Activated effector memory CD4-positive, alpha-beta T cell treated with Interleukin-2 at 50 U/mL for 16 hours (primary cell): ENCODE measurements at regions not wholly inside any gene's neighbourhood (a gene's known extent, or its start where the extent isn't known, plus 50 kb on each side); places are given as distances from the start of the nearest gene placed in this dataset.
"Not testable (repeated sequence)": the region's sequence is repeated elsewhere in the genome, so short reads cannot be mapped to it uniquely, and the experiment has no call there.

ENCODE experiments used
- DNase-seq: peaks from one replicate; pipeline ENCODE4 v3.0.0-alpha.2; 2020

DNA sequence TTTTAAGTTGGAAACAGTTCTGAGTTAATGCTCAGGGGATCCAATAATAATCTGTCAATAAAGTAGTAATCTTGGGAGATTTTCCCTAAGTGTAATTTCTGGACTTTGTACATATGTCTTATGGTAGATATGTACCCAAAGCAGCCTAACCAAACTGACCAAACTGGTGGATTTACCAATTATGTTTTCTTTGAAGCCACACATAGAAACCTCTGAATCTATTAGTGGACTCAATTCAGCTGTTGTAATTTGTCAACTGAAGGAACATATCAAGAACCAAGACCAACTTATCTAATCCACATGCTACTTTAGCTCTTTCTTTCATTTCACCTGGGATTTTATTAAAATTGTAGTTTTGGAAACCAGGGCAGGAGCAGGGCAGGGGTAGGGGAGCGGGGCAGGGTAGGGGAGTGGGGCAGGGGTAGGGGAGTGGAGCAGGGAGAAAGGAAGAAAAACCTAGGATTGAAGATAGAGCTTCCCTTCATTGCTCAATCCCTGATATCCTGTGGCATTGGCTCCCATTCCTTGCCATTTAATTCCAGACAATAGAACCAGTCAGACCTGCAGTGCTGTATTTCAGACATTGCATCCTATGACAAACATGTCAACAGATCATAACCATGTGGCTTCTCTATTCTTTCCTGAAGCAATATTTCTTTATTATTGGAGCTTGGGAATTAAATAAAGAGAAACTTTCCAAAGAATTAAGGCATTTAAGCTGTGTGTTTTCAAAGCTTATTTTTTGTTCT is 101.8 kb downstream of the NFKBIZ start:
- no peak for DNase-seq

DNA sequence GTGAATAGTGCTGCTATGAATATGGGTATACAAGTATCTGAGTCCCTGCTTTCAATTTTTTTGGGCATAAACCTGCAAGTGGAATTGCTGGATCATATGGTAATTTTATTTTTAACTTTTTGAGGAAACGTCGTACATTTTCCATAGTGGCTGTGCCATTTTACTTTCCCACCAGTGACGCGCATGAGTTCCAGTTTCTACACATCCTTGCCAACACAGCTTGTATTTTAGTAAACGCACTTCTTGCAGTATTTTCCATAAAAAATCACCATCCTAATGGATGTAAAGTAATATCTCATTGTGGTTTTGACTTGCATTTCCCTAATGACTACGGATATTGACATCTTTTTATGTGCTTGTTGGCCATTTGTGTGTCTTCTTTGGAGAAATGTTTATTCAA is 105.0 kb downstream of the NFKBIZ start:
- no peak for DNase-seq

DNA sequence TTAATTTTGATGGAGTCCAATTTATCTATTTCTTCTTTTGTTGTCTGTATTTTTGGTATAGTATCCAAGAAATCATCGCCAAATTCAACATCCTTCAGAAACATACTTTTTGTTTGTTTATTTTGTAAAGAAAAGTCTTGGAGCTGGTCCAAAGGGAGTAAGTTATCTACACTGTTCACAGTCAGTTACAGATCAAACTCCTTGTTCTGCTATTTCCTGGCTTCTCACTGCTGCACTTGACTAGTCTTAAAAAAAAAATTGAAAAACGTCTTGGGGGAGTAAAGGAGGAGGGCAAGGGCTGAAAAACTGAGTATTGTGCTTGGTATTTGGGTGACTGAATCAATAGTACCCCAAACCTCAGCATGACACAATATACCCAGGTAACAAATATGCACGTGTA is 105.6 kb downstream of the NFKBIZ start:
- DNase-seq, result no peak

DNA sequence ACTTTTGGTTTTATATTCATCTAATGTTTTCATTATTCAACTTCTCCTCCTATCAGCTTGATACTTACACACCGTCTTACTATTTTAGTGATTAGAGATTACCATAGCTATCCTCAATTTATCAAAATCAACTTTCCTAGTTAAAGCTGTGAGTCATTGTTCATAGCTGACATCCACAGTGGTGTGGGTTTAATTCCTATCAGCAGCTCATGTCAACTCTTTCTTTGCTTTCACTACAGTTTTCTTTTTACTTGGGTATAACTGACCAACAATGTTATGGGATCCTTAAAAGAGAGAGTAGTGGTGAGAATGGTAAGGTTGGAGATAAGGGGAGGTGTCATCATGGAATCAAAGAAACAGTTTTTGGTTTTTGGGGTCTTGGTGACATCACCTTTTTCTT is 112.7 kb downstream of the NFKBIZ start:
- no peak for DNase-seq

DNA sequence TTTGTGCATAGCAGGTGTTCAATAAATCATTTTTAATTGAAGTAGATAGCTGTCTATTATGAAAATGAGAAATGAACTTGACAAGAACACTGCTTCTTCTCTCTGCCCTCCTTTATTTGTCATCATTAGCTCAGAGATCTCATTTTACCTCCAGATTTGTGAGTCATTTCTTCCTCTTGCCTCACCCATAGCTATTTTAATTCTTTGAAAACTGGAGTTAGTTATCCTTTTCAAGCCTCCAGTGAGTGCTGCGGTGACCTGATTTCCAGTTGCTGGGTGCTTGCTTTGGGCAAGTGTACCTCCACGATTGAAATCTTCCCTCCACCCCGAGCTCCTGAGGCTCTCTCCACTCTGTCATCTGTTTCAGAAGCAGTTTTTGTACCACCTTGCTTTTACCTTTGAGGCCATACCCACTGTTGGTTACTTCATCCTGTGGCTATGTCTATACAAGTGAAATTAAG is 114.6 kb downstream of the NFKBIZ start:
- DNase-seq, result no peak

DNA sequence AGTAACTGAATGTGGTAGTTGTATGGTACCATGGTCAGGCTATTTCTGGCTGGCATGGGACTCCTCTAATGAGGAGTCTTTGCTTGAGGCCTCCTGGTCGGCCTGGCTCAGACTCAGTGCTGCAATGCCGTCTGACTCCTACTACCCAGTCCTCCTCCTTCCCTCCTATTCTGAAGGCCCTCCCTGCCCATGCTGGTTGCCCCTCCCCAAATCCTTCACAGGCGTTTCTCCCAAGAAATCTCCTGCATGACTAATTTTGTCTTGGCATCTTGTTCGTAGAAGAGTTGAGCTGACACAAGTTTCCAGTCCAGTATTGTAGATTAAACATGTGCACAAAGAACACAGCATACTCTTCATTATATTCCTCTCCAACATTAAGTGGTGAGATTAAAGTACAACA is 115.5 kb downstream of the NFKBIZ start:
- DNase-seq, result no peak

DNA sequence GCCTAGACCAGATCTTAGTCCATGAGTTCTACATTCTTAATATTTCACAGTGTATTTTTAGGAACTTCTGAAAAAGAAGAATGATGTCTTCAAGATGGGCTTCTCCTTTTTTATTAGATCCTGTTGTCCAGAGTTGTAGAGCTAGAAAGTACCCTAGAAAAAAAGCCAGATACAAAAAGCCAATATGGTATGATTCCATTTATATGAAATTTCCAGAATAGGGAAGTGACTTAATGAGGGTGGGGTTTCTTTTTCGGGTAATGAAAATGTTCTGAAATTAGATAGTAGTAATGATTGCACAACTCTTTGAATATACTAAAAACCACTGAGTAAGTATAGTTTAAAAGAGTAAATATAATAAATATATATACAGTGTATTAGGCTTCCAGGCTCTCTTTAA is 116.9 kb downstream of the NFKBIZ start:
- DNase-seq, result no peak

DNA sequence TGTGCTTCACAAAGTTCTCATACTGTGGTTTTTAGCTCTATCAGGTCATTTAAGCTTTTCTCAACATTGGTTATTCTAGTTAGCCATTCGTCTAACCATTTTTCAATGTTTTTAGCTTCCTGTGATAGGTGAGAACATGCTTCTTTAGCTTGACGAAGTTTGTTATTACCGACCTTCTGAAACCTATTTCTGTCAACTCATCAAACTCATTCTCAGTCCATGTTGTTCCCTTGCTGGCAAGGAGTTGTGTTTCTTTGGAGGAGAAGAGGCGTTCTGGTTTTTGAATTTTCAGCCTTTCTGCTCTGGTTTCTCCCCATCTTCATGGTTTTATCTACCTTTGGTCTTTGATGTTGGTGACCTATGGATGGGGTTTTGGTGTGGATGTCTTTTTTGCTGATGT is 120.9 kb downstream of the NFKBIZ start:
- no peak for DNase-seq

DNA sequence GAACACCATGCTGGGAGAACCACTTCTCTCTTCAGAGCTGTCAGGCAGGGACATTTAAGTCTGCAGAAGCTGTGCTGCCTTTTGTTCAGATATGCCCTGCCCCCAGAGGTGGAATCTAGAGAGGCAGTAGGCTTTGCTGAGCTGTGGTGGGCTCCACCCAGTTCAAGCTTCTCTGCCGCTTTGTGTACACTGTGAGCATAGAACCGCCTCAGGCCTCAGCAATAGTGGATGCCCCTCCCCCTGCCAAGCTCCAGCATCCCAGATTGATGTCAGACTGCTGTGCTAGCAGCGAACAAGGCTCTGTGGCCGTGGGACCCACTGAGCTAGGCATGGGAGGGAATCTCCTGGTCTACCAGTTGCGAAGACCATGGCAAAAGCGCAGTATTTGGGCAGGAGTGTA is 121.6 kb downstream of the NFKBIZ start:
- DNase-seq, result no peak

DNA sequence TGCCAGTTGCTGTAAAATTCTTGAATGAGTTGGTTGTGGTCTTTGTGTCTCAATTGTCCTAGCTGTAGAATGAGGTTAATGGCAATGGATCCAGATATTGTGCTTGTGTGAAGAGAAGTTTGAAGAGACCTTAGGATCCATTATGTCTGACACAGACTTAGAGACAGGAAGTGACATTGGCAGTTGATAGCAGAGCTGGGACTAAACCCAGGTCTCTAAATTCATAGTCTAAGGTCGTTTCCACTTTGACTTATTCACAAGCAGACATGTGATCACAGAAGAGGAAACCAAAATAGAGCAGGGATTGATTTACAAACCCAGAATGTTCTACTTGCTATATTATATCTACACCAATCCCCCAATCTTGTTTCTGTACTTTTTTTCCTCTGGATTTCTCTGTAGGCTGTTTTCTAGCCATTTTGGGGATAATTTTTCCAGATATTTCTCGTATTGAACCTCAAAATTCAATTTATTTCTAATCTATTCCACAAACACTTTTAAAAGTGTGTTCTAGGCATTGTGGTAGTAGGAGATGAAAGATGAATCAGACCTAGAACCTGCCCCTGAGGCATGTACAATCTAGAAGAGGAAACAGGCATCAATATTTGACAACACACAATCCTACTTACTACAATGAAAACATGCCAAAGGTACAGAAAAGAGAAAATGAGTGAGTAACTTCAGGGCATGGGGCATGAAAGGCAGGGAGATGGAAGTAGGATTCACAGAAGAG is 123.3 kb downstream of the NFKBIZ start:
- DNase-seq, result no peak

DNA sequence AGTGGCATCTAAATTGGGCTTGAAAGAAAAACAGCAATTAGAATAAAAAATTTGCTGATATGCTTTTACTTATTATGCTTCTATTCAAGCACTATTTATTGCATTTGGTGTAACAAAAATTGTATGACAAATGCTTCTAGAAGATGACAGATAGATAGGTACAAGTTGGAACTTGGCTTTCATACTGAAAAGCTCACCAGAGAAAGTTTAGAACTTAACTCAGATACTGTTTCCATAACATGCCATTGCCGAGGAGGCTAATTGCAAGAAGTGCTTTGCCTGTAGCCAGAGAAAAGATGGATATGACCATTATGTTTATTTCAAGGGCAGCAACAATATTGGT is 123.8 kb downstream of the NFKBIZ start:
- DNase-seq, result no peak

DNA sequence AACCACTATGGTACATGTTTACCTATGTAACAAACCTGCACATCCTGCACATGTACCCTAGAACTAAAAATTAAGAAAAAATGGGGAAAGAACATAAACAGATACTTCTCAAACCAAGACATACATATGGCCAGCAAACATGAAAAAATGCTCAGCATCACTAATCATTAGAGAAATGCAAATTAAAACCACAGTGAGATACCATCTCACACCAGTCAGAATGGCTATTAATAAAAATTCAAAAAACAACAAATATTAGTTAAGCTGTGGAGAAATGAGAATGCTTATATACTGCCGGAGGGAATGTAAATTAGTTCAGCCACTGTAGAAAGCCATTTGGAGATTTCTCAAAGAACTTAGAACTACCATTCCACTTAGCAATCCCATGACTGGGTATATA is 126.1 kb downstream of the NFKBIZ start:
- DNase-seq, result not testable (repeated sequence)

DNA sequence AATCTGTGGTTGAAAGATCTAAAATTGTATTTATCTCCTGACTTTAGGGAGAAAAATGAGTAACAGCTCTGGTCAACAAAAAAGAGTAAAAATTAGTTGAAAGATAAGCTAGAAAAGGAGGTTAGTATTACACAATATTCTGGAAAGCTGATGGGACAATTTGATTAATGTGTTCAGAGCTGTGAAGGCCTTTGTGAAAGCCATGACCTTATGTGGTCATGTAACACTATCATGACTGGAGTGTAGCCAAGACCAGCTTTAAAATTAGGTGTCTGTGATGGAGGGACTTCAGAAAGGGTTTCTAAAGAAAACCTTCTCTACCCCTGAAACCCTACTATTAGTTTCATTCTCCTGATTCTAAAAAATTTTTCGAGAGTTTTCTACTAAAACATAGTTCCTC is 127.2 kb downstream of the NFKBIZ start:
- no peak for DNase-seq

DNA sequence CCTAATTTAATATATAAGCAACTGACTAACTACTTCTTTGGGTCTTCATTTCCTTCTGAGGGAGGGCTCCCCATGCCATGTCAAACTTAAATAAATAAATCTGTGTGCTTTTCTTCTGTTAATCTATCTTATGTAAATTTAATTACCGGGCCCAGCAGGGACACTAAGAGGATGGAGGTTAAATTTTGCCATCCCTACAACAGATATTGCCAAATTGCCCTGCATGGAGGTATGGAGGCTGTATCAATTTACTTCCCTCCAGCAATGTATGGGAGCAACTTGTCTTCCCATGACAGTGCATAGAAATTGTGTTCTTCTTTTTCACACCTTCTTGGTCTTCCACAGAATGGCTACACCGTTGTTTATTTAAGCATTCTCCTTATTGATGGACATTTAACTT is 129.0 kb downstream of the NFKBIZ start:
- no peak for DNase-seq

DNA sequence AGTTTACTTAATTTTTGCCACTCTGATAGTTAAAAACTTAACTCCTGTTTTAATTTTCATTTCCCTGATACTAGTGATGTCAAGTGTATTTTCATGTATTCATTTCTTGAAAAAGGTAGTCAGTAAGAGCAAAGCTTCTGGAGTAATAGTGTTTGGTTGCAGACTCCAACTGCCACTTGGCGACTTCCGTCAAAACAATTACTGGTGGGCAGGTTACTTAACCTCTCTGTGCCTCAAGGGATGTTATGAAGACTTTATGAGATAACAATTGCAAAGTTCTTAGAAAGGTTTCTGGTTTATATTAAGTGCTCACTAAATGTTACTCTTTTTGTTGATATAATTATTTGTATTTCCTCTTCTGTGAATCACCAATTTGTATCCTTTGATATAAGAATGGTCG is 129.7 kb downstream of the NFKBIZ start:
- DNase-seq, result no peak

DNA sequence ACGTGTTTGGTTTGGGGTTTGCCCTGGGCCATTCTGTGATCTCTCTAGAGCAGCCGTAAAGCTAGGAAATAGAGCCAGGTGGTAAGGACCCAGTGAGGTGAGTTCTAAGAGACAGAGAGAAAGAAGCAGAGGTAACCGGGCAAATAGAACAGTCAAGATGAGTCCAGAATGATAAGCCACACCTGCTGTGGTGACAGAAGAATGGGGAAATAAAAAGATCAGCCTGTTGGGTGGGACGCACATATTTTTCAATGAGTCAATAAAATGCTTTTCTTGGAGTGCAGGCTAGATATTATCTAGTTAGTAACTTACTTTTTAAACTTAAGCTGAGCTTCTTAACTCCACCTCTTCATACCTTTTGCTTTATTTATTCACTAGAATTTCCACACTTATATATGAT is 135.0 kb downstream of the NFKBIZ start:
- DNase-seq, result no peak

DNA sequence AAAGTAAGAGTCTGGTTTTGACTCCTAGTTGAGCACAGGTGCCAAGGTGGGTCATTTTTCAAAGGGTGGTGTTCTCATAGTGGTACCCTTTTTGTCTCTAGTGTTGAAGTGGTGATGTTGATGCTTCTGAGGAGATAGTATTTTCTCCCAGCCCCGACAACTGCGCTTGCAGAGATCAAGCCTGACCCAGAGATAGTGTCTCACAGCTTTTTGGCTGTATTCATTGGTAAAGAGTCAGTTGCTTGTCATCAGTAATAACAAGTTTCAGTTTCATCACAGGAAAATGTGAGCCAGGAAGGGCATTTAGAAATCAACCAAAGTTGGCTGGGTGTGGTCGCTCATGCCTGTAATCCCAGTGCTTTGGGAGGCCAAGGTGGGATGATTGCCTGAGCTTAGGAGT is 139.3 kb downstream of the NFKBIZ start:
- no peak for DNase-seq

DNA sequence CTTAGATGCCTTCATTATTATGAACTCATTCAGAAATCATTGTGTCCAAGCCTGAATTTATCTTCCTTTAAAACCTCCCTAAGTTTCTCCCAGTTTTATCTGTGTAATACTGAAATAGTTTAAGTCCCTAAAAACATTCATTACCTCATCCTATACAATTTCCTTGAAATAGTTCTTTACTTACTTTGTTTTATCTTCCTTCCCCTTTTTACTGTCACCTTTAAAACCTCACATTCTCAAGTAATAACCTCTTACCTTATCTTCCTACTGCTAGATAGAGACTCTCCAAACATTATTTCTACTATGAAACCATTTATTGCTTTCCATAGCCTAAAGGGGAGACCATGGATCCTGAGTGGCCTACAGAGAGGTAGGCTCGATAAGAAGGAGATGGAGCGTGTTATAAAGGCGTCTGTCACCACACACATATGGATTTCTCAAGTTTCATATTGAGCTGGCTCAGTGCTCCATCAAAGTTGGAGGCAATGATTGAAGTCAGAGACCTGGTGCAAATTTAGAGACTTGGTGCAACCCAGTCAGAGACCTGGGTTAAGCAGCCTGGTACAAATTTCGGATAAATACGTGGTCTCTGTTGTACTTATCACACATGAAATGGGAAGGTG is 140.4 kb downstream of the NFKBIZ start:
- no peak for DNase-seq

DNA sequence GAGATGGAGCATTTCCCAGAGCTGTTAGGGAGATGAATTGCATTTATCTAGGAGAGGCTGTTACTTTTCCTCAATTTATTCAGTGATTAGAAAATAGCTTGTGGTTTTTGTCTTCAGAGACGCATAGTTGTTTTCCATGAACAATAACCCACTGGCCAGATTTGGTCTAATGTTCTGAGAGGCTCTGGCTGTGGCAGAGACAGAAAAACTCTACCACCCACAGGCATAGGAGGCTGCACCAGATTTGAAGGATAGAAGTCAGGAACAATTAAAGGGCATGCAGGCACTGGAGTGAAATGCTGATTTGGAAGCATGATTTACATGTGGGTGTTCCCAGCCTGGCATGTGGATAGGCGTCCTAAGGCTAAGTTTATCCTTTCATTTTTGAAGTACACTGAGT is 143.5 kb downstream of the NFKBIZ start:
- DNase-seq, result no peak

DNA sequence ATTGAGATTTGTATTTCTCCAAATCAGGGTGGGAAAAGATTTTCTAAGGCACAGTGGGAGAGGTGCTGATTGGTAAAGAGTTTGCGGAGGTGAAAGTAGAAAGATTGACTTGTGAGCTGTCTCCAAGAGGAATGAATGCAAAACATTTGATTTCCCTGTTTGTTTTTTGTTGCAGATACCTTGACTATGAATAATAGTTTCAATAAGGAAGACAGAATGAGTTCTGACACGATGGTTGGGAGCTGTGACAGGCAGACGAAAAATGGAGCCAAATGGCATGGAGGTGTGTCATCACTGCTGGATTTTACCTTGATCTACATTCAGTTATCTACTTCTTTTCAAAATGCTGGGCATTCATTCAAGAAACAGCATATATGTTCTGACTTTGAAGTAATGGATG is 145.1 kb downstream of the NFKBIZ start:
- no peak for DNase-seq

DNA sequence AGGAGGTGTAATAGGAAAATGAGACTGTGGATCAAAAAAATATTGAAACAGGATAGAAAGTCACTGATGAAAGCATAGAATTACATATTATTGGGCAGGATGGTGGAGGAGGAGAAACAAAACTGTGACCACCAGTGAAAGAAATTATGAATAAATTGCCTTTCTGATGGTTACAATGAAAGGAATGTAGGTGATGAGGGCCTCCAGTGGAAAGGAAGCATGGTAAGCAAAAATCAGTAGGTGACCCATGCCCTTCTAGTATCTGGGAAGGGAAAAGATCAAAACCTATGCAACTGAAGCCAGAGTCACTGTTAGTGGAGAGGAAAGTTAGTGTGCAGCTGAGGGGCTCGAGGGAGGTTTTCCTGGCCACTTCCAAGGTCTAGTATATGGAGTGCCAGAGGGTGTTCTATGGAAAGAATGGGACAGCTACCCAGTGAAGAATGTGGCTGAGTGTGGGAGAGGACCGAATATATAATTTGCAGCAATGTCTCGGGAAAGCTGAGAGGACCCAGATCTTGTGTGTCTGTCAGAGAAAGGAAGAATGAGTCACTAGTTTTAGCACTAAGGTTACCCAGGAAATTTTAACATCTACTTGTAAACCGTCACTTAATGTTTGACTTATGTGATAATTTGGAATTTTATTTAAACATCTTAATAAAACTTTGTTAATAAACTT is 146.2 kb downstream of the NFKBIZ start:
- DNase-seq, result no peak

DNA sequence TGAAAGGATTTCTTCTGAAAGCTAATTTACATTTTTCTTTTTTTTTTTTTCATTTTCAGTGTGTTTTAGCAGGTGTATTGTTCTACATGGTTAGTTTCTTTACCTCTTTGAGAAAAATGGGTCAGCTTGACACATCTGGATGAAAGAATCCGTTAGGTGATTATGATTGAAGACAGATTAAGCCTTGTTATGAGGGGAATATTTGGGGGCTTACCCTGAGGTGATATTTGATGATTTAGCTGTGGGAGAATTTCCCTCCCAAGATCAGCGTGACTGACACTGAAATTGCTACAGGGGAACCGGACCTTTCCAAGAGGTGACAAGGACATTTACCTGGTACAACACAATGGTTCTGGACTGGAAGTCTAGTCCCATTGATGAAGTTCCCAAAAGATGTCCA is 147.5 kb downstream of the NFKBIZ start:
- no peak for DNase-seq

DNA sequence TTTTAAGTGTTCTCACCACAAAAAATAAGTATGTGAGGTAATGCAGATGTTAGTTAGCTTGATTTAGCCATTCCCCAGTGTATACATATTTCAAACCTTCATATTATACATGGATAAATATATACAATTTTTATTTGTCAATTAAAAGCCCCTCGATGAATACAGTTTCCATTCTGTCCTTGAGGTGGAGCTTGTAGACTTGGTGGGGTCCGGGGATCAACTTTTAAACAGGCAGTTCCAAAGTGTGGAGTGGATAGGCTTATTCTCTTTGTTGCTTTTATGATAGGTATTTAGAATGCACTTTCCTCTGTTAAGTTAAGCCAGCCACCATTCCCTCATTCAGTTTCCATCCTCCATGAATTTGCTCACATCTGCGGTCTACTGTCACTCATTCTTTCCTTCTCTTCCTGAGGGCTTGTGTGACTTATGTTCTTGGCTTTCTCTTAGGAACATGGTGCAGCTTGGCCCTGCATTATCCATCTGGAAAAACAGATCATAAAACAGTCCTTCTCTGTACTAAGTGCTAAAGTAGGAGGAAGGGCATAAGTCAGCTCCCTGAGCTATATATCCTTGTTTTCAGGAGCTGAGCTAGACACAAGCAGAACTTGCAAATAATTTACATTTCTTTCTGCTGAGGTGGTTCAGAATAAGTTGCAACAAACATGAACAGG is 149.1 kb downstream of the NFKBIZ start:
- no peak for DNase-seq
